GM18870 (cell line): ENCODE measurements at regions not wholly inside any gene's neighbourhood (a gene's known extent, or its start where the extent isn't known, plus 50 kb on each side); places are given as distances from the start of the nearest gene placed in this dataset.
"Not testable (repeated sequence)": the region's sequence is repeated elsewhere in the genome, so short reads cannot be mapped to it uniquely, and the experiment has no call there.

ENCODE experiments used
- ATAC-seq: cut with Tn5 transposase; IDR thresholded peaks from one replicate; pipeline ENCODE4 v1.9.1; 2021; ENCODE audit warnings: moderate library complexity; ENCODE audit not compliant: unreplicated experiment

- no peak for ATAC-seq
Measured at GRCh38 chr5:155485386-155485785, 471.8 kb downstream of the KIF4B start.

DNA sequence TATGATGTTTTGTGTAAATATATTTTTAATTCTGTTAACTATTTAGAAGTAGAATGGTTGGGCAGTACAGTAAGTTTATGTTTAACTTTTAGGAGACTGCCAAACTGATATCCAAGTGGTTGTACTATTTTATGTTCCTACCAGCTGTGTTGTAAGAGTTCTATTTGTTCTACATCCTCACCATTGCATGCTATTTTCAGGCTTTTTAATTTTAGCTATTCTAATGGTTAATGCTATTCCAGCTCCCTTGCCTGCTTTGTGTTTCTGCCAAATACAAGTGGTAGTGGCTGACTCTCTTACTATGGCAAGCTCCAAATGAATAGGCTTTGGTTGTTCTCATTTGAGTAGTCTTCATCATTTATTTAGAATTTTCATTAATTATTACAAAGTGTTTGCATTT lies 476.4 kb downstream of the KIF4B start:
- ATAC-seq = no peak

DNA sequence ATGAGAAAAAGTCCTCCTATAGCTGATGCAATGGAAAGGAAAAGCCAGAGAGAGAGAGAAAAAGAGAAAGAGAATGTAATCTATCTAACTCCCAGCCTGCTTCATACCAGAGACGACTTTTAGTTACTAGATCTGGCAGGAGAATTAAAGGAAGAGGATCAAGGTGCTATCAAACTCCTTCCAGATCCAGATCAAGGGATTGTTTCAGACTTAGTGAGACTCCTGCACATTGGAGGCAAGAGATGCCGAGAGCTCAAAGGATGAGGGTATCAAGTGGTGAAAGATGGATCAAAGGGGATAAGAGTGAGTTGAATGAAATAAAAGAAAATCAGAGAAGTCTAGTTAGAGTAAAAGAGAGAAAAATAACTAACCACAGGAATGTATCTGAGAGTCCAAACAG lies 478.6 kb downstream of the KIF4B start:
- no peak for ATAC-seq

- no peak for ATAC-seq
Measured at GRCh38 chr5:155504606-155505005, 491.1 kb downstream of the KIF4B start.

DNA sequence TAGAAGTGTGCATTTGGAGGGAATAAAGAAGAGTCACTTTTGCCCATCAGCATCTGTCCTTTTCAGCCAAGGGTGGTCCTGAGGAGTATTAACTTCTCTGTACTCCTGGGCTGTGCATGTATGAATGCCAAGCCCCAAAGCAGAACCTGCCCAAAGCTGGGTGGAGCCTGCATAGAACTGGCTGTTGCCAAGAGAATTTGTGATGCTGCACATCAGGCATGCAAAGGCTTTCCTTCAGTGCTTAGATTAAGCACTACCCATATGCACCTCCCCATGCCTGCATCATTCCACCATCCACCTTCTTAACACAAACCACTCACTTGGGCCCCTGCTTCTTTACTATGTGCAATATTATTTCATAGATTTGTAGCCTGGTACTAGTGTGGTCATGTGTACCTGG lies 493.8 kb downstream of the KIF4B start:
- no peak for ATAC-seq

- ATAC-seq = no peak
Measured at GRCh38 chr5:155508673-155509072, 495.1 kb downstream of the KIF4B start.

DNA sequence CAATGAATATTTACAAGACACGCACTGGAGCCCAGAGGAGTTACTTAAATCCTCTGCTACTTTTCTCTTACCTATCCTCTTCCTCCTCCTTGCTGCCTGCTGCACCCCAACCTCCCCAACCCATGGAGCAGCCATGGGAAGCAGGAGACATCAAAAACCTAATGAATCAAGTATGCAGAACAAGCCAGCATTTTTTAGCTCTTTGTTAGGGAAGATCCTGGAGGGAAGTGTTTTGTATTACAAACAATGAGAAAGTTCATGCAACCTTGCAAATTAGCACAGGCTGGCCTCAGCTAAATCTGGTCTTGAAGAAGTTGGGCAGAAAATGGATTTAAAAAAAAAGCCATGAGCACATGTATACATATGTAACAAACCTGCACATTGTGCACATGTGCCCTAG lies 498.8 kb downstream of the KIF4B start:
- no peak for ATAC-seq

GRCh38 chr5:155514105-155514563 lies 500.6 kb downstream of the KIF4B start:
- no peak for ATAC-seq

GRCh38 chr5:155522540-155522939 lies 509.0 kb downstream of the KIF4B start:
- ATAC-seq = no peak

- ATAC-seq = no peak
Measured at GRCh38 chr5:155529362-155529761, 515.8 kb downstream of the KIF4B start.

GRCh38 chr5:155530046-155530445 lies 516.5 kb downstream of the KIF4B start:
- no peak for ATAC-seq

- no peak for ATAC-seq
Measured at GRCh38 chr5:155532621-155533311, 519.2 kb downstream of the KIF4B start.

DNA sequence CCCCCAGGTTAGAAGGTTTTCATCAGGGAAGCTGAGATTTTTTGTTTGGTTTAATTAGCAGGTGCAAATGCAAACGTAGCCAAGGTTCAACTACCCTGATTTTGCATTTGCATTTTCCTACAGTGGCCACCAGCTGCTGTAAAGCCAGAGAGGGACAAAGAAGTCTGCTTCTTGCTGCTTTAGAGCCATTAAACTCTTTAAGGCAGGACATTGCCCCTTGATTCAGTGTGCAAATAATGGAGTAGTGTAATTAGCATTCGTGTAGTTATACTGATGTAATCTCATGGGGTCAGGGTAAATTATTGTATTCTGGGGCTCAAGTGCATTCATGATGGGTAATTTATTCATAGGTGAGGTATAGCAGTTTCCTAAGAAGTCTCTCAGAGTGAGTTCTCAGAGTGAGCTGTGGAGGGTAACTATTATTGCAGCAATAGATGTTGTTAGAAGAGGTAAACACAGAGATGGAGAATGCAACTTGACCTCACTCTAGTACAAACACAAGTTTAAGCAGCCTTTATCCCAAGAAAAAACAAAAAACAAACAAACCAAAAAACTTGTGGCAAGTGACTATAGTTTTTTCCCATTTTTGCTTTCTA lies 526.5 kb downstream of the KIF4B start:
- ATAC-seq = no peak

GRCh38 chr5:155546075-155546474 lies 532.5 kb downstream of the KIF4B start:
- no peak for ATAC-seq

DNA sequence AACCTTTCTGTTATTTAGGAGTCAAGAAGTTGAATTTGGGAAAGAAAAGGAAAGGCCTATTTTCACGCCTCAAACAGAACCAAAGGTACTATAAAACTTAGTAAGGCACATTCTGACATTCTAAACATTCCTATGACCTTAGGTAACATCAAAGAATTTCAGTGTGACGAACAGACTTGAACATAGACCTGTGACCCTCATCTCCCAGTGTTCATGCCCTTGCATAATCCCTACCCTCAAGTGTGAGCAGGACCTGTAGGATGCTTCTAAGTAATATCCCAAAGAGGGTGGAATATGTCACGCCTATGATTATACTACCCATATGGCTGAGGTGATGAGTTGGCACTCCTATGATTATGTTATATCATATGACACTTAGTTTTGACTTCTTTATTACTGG lies 540.9 kb downstream of the KIF4B start:
- no peak for ATAC-seq

DNA sequence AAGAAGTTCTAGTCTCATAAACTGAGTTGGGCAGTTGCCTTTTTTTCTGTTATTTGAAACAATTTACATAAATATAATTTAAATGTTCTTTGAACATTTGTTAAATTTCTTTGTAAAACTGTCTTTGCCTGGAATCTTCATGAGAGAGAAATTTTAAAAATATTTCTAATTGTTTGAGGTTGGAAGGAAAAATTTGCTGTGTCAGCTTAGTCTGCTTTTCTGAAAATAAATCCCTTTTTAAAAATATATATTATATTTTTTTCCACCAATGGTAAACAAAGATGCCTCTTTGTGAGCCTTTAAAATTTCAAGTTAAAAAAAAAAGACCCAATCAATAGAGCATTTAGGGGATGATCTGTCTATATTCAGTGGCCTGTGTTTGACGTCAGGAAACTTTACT lies 542.7 kb downstream of the KIF4B start:
- ATAC-seq = no peak

GRCh38 chr5:155556700-155557099 lies 543.1 kb downstream of the KIF4B start:
- ATAC-seq = no peak

DNA sequence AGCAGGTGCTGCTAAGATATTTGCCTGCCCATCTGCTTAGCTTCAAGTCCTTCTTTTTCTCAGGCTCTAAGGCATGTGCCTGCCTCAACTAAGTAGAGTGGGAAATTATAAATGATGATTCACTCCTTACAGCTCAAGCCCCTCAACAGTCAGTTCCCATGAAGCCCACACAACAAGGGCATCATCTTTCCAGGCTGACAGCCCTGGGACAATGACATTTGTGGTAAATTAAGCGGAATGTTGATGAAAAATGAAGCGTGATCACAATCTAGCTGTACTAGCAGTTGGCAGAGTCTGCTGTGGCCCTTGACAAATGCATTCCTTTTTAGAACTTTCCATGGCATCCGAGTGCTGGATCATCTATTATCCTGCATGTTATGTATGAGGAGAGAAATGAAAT lies 548.6 kb downstream of the KIF4B start:
- ATAC-seq = no peak

GRCh38 chr5:155564541-155564940 lies 551.0 kb downstream of the KIF4B start:
- ATAC-seq = no peak

DNA sequence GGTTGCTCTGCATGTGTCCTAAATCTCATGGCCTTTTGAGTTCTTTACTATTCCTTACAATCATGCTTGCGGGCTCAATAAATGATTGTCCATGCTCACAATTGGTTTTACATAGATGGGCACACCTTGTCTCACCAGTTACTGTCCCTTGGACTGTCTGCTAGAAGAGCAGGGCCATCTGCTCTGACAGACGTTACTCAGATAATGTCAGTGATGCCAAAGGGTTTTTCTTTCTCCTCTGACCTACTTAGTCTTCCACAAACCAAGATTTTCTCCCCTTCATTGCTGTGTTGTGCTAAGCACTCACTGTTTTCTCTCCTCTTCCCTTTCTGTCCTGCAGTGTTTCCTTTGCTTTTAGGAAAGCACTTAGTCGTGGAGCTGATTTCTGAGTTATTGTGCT lies 562.3 kb downstream of the KIF4B start:
- ATAC-seq = no peak

GRCh38 chr5:155586808-155587207 lies 573.3 kb downstream of the KIF4B start:
- not testable (repeated sequence) for ATAC-seq

DNA sequence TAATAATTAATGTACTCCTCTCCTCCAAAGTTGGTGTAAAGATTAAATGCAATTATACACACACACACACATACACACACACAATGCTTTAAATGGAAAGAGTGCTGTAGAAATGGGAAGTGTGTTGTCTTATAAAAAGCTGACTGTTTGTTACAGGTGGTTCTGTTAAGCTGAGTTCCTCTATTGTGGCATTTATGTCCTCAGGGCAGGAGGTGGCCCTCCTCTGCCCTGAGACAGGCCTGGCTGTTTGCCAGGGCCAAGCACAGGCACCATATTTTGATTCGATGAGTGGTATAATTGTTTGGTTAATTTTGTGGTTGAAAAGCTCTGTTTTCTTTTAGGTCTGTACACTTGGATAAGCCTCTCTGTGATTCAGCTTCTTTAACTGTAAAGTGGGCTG lies 573.9 kb downstream of the KIF4B start:
- no peak for ATAC-seq

DNA sequence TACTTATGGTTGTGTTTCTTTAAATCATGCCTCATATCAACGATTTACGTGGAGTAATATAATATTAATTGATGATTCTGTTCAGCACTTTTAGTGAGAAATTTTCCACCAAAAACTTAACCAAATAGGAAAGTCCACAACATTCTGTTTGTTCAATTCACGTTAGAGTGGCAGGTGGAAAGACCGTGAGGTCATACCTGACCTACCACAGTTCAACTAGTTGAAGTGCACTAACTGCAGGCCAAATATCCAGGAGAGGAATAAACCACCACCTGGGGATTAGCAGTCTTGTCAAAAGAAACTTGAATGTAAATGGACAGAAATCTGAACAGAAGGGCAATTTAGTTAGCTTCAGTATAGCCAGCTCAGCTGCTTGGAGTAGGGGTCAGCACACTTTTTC lies 577.7 kb downstream of the KIF4B start:
- ATAC-seq = no peak
